ENCODE measurements at regions not wholly inside any gene's neighbourhood (a gene's known extent, or its start where the extent isn't known, plus 50 kb on each side); places are given as distances from the start of the nearest gene placed in this dataset.

- in situ Hi-C loops (cut with MboI; ENCODE audit: low pct_unique_long_range_greater_than_20kb, low sequenced_read_pairs, unreplicated experiment): no loop called here
- TF ChIP-seq CTCF (IDR thresholded peaks at IDR 0.05; ENCODE audit: extremely low read depth, insufficient read depth, missing control alignments): no peak
Measured at GRCh38 chr16:73396556-73396955, 348.6 kb upstream of the ZFHX3 start.

GRCh38 chr16:73390936-73391335 is 343.0 kb upstream of the ZFHX3 start:
- no peak for DNase-seq (ENCODE audit: low spot score)
- in situ Hi-C loops (cut with MboI; ENCODE audit: low pct_unique_long_range_greater_than_20kb, low sequenced_read_pairs, unreplicated experiment): no loop called here
- TF ChIP-seq CTCF (IDR thresholded peaks at IDR 0.05; ENCODE audit: extremely low read depth, insufficient read depth, missing control alignments): no peak

More at GRCh38 chr16:73396556-73396955, 348.6 kb upstream of the ZFHX3 start:
- DNase-seq (ENCODE audit: low spot score): no peak

GRCh38 chr16:73390491-73390890 is 342.6 kb upstream of the ZFHX3 start:
- in situ Hi-C loops (cut with MboI; ENCODE audit: low pct_unique_long_range_greater_than_20kb, low sequenced_read_pairs, unreplicated experiment): no loop called here
- TF ChIP-seq CTCF (IDR thresholded peaks at IDR 0.05; ENCODE audit: extremely low read depth, insufficient read depth, missing control alignments): no peak
- no peak for DNase-seq (ENCODE audit: low spot score)

GRCh38 chr16:73389085-73389484 is 341.2 kb upstream of the ZFHX3 start:
- TF ChIP-seq CTCF (IDR thresholded peaks at IDR 0.05; ENCODE audit: extremely low read depth, insufficient read depth, missing control alignments): no peak
- DNase-seq (ENCODE audit: low spot score): no peak
- in situ Hi-C loops (cut with MboI; ENCODE audit: low pct_unique_long_range_greater_than_20kb, low sequenced_read_pairs, unreplicated experiment): no loop called here

GRCh38 chr16:73387979-73388378 is 340.1 kb upstream of the ZFHX3 start:
- no peak for TF ChIP-seq CTCF (IDR thresholded peaks at IDR 0.05; ENCODE audit: extremely low read depth, insufficient read depth, missing control alignments)
- DNase-seq (ENCODE audit: low spot score): no peak
- in situ Hi-C loops (cut with MboI; ENCODE audit: low pct_unique_long_range_greater_than_20kb, low sequenced_read_pairs, unreplicated experiment): no loop called here

- DNase-seq (ENCODE audit: low spot score): no peak
- in situ Hi-C loops (cut with MboI; ENCODE audit: low pct_unique_long_range_greater_than_20kb, low sequenced_read_pairs, unreplicated experiment): no loop called here
- TF ChIP-seq CTCF (IDR thresholded peaks at IDR 0.05; ENCODE audit: extremely low read depth, insufficient read depth, missing control alignments): no peak
Measured at GRCh38 chr16:73385696-73386095, 337.8 kb upstream of the ZFHX3 start.

All from GM13977 (cell line).